IPS-15b (cell line): ENCODE measurements at regions not wholly inside any gene's neighbourhood (a gene's known extent, or its start where the extent isn't known, plus 50 kb on each side); places are given as distances from the start of the nearest gene placed in this dataset.
"Not testable (repeated sequence)": the region's sequence is repeated elsewhere in the genome, so short reads cannot be mapped to it uniquely, and the experiment has no call there.

Source experiments
- H3K27me3 ChIP-seq: one replicate; pipeline ENCODE4 v1.6.1; 2013; ENCODE audit warnings: low read length; ENCODE audit not compliant: control insufficient read depth, insufficient read depth
- H3K36me3 ChIP-seq: one replicate; pipeline ENCODE4 v1.6.1; 2013; ENCODE audit warnings: low read length; ENCODE audit not compliant: control insufficient read depth, insufficient read depth
- H3K4me1 ChIP-seq: one replicate; pipeline ENCODE4 v1.6.1; 2013; ENCODE audit warnings: mild to moderate bottlenecking, low read length; ENCODE audit not compliant: control insufficient read depth, insufficient read depth
- H3K4me3 ChIP-seq: one replicate; pipeline ENCODE4 v1.5.1; 2013; ENCODE audit warnings: low read depth, low read length
- H3K9ac ChIP-seq: one replicate; pipeline ENCODE4 v1.6.1; 2013; ENCODE audit warnings: low read depth, mild to moderate bottlenecking, low read length
- H3K9me3 ChIP-seq: one replicate; pipeline ENCODE4 v1.6.1; 2013; ENCODE audit warnings: mild to moderate bottlenecking, low read length; ENCODE audit not compliant: control insufficient read depth, insufficient read depth

- no peaks in the 10 kb centered on the region for H3K27me3 ChIP-seq
- H3K36me3 ChIP-seq = no peaks in the 10 kb centered on the region
- H3K9me3 ChIP-seq = no peaks in the 10 kb centered on the region
- H3K9ac ChIP-seq = no peak overlapping the region
- no peaks in the 10 kb centered on the region for H3K4me1 ChIP-seq
- H3K4me3 ChIP-seq = no peak overlapping the region
Measured at GRCh38 chr7:19530852-19531251, 178.0 kb downstream of the POLR1F start.

DNA sequence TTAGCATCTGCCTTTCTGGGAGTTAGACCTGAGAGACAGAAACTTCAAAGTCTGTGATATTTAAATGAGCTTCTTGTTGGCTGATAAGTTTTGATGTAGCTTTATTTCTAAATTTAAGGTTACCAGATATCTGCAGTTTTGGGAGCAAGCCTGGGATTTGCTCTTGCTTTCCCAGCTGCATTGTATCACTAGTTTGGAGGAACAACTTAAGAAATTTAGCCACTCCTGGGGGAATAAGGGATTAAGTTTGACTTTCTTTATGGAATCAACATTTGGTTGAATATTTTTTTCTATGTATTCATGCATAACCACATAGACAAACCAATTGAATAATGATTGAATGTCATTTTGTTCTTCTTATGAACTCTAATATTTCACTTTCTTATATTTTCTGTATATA lies 178.6 kb downstream of the POLR1F start:
- Histone ChIP-seq H3K4me3 (no peak overlapping the region), H3K36me3 (no peaks in the 10 kb centered on the region), H3K27me3 (no peaks in the 10 kb centered on the region), H3K9me3 (no peaks in the 10 kb centered on the region), H3K4me1 (no peaks in the 10 kb centered on the region), H3K9ac (no peak overlapping the region)

- H3K4me3 ChIP-seq = no peak overlapping the region
- H3K4me1 ChIP-seq = no peaks in the 10 kb centered on the region
Measured at GRCh38 chr7:19526639-19527038, 182.2 kb downstream of the POLR1F start.

GRCh38 chr7:19522486-19522885 lies 186.4 kb downstream of the POLR1F start:
- Histone ChIP-seq H3K27me3 (no peaks in the 10 kb centered on the region), H3K9ac (no peak overlapping the region), H3K9me3 (no peaks in the 10 kb centered on the region), H3K36me3 (no peaks in the 10 kb centered on the region), H3K4me1 (no peaks in the 10 kb centered on the region), H3K4me3 (no peak overlapping the region)

More at GRCh38 chr7:19526639-19527038, 182.2 kb downstream of the POLR1F start:
- Histone ChIP-seq H3K9me3 (no peaks in the 10 kb centered on the region), H3K27me3 (no peaks in the 10 kb centered on the region), H3K9ac (no peak overlapping the region), H3K36me3 (no peaks in the 10 kb centered on the region)

DNA sequence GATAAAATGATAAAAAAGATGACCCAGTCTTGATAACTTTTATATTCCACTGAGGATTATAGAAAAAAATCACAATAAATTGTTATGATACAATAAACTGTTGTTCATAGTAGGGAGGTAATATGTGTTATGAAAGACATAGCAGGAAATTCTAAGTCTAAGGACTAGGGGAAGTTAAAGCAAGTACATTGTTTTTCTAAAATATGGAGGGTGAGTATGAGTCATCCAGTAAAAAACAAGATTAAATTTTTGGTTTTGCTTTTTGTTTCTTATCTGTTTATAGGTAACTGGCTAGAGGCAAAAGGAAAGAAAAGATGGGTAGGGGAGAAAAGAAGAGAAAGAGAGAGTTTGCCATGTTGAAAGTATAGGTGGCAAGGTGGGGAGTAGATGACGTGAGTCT lies 188.4 kb downstream of the POLR1F start:
- no peaks in the 10 kb centered on the region for H3K36me3 ChIP-seq
- no peaks in the 10 kb centered on the region for H3K27me3 ChIP-seq
- no peak overlapping the region for H3K4me3 ChIP-seq
- H3K9ac ChIP-seq = no peak overlapping the region
- H3K9me3 ChIP-seq = no peaks in the 10 kb centered on the region
- no peaks in the 10 kb centered on the region for H3K4me1 ChIP-seq

- Histone ChIP-seq H3K9me3 (no peaks in the 10 kb centered on the region), H3K9ac (no peak overlapping the region), H3K4me1 (no peaks in the 10 kb centered on the region), H3K4me3 (no peak overlapping the region), H3K36me3 (no peaks in the 10 kb centered on the region), H3K27me3 (no peaks in the 10 kb centered on the region)
Measured at GRCh38 chr7:19519443-19520021, 189.3 kb downstream of the POLR1F start.

DNA sequence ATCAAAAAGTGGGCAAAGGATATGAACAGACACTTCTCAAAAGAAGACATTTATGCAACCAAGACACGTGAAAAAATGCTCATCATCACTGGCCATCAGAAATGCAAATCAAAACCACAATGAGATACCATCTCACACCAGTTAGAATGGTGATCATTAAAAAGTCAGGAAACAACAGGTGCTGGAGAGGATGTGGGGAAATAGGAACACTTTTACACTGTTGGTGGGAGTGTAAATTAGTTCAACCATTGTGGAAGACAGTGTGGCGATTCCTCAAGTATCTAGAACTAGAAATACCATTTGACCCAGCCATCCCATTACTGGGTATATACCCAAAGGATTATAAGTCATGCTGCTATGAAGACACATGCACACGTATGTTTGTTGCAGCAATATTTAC lies 191.3 kb downstream of the POLR1F start:
- H3K4me3 ChIP-seq, H3K27me3 ChIP-seq, H3K36me3 ChIP-seq, H3K4me1 ChIP-seq, H3K9me3 ChIP-seq, H3K9ac ChIP-seq: not testable (repeated sequence)

DNA sequence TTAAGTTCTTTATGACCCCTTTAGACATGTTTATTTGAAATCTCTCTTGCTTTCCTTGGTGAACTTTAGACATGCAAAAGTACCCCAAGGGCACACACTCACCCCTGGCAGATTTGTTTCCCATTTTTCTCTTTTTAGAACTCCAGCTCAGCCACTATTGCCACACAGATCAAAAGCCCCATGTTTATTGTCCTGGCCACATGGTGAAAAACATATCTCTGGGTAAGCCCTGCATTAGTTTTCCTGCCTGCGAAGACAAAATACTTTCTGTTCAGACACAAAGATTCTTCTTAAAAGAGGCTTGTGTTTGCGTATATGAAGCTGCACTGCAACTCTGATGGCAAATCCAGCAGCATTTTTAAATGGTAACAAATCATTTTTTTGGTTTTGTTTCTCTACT lies 200.0 kb downstream of the POLR1F start:
- H3K36me3 ChIP-seq = no peaks in the 10 kb centered on the region
- no peak overlapping the region for H3K4me3 ChIP-seq
- H3K4me1 ChIP-seq = no peaks in the 10 kb centered on the region
- H3K27me3 ChIP-seq = no peaks in the 10 kb centered on the region
- H3K9ac ChIP-seq = no peak overlapping the region
- H3K9me3 ChIP-seq = no peaks in the 10 kb centered on the region

DNA sequence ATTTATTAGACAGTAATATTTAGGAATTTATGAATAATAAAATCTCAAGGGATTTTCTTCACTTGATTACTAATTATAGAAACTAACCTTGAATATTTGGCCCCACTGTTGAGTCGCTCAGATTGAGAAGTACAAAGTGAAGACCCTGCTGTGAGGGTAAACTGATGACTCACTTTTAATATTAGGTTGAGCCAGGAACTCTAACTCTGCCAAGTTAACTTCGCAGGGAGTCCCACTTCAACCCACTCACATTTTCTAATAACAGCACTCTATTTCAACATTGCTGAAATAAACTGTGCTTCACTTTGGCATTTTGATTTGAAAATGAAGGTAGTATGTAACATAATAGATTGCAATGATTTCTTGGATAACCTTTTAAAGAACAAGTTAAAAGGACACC lies 200.7 kb downstream of the POLR1F start:
- no peaks in the 10 kb centered on the region for H3K27me3 ChIP-seq
- H3K9me3 ChIP-seq = no peaks in the 10 kb centered on the region
- no peaks in the 10 kb centered on the region for H3K4me1 ChIP-seq
- no peaks in the 10 kb centered on the region for H3K36me3 ChIP-seq
- no peak overlapping the region for H3K4me3 ChIP-seq
- H3K9ac ChIP-seq = no peak overlapping the region

- Histone ChIP-seq H3K4me3 (no peak overlapping the region), H3K36me3 (no peaks in the 10 kb centered on the region), H3K9ac (no peak overlapping the region), H3K4me1 (no peaks in the 10 kb centered on the region), H3K27me3 (no peaks in the 10 kb centered on the region), H3K9me3 (no peaks in the 10 kb centered on the region)
Measured at GRCh38 chr7:19491821-19492452, 216.9 kb downstream of the POLR1F start.

GRCh38 chr7:19491371-19491770 lies 217.5 kb downstream of the POLR1F start:
- H3K36me3 ChIP-seq = no peaks in the 10 kb centered on the region
- no peak overlapping the region for H3K9ac ChIP-seq
- no peak overlapping the region for H3K4me3 ChIP-seq
- no peaks in the 10 kb centered on the region for H3K4me1 ChIP-seq
- H3K27me3 ChIP-seq = no peaks in the 10 kb centered on the region
- H3K9me3 ChIP-seq = no peaks in the 10 kb centered on the region

GRCh38 chr7:19489162-19489820 lies 219.5 kb downstream of the POLR1F start:
- Histone ChIP-seq H3K4me1 (no peaks in the 10 kb centered on the region), H3K9me3 (no peaks in the 10 kb centered on the region), H3K27me3 (no peaks in the 10 kb centered on the region), H3K4me3 (no peak overlapping the region), H3K9ac (no peak overlapping the region), H3K36me3 (no peaks in the 10 kb centered on the region)
